Suprapubic skin (tissue), 4 donors: ENCODE measurements at regions not wholly inside any gene's neighbourhood (a gene's known extent, or its start where the extent isn't known, plus 50 kb on each side); places are given as distances from the start of the nearest gene placed in this dataset.

Source experiments
- CTCF ChIP-seq, 2 donors: fragments of 200-600 bp in 1 of 2; fragments of 450-650 bp in 1 of 2; sonication (generic) in 1 of 2; IDR thresholded peaks; one replicate each; pipeline ENCODE4 v1.5.1; 2016 to 2019; ENCODE audit warnings: antibody characterized with exemption in 2 of 2, mild to moderate bottlenecking in 1 of 2, moderate library complexity in 1 of 2
- POLR2A ChIP-seq, 2 donors: fragments of 450-650 bp; IDR thresholded peaks; one replicate each; pipeline ENCODE4 v1.6.1; 2017; ENCODE audit warnings: antibody characterized with exemption in 2 of 2, mild to moderate bottlenecking in 2 of 2, moderate library complexity in 2 of 2
- POLR2AphosphoS5 ChIP-seq, 3 donors: sonication (generic); formaldehyde crosslinking; IDR thresholded peaks; one replicate each; pipeline ENCODE4 v1.6.1; 2017; ENCODE audit warnings: antibody characterized with exemption in 3 of 3

- no peak for TF ChIP-seq CTCF (IDR thresholded peaks at IDR 0.05)
- TF ChIP-seq POLR2AphosphoS5 (IDR thresholded peaks at IDR 0.05), result peak in 1 of 3 donors; percentile 9
- TF ChIP-seq POLR2A (IDR thresholded peaks at IDR 0.05), result no peak
Measured at GRCh38 chr1:78229344-78229743, 183.6 kb downstream of the GIPC2 start.
